ENCODE measurements at regions not wholly inside any gene's neighbourhood (a gene's known extent, or its start where the extent isn't known, plus 50 kb on each side); places are given as distances from the start of the nearest gene placed in this dataset.

DNA sequence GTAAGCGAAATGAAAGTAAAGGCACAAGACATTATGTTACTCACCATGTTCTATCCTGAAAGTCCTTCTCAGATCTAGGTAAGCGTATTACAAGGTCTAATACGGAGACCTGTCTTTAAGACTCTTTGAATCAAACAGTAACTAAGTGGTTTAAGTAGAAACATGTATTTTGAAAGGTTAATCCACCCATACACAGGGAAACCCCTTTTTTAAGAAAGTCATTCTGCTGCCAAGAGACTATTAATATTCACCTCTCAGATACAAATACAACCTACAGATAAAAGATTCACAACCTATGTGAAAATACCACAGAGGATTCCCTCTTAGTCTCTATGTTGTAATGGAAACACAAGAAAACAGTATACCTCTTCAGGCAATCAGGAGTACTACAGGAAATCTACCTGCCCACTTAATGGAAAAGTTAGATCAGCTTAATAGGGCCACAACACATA is 63.2 kb upstream of the TNIP3 start:
- DNase-seq (ENCODE audit: low spot score): no peak

- no peak for DNase-seq (ENCODE audit: low spot score)
These were observed 62.2 kb upstream of the TNIP3 start for GRCh38 chr4:121226362-121226761.

DNA sequence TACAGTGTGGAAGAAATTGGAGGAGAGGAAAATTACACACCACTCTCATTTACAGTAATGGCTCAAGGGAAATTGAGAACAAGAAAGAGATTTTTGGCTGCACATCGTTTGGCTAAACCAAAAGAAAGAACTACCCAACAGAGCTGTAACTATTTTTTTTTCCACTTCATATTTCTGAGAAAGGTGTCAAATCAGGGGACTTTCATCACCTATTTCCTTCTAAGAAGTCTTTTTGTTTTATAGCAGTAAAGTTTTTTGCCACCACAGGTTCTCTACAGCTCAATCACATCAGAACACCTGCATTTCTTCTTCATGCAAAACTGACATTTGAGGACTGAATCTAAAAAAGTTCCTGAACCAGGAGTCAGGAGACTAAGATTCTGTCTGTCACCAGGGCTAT is 57.5 kb upstream of the TNIP3 start:
- DNase-seq (ENCODE audit: low spot score): no peak

DNA sequence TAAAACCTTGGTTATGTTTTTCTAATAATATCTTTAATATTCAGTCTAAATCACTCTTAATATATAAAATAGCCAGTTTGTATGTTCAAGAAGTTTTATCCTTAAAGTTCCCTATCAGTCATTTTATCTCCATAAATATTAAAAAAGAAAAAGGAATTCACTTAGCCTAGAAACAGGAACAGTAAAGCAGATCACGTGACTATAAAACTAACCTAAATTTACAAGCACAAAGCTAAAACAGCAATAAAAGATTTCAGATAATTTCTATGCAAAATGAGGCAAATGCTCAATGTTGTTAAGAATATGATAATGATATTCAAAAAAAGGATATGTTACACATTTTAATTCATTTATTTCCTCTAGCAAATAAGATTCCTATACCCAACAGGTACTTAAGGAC is 57.1 kb upstream of the TNIP3 start:
- no peak for DNase-seq (ENCODE audit: low spot score)

DNA sequence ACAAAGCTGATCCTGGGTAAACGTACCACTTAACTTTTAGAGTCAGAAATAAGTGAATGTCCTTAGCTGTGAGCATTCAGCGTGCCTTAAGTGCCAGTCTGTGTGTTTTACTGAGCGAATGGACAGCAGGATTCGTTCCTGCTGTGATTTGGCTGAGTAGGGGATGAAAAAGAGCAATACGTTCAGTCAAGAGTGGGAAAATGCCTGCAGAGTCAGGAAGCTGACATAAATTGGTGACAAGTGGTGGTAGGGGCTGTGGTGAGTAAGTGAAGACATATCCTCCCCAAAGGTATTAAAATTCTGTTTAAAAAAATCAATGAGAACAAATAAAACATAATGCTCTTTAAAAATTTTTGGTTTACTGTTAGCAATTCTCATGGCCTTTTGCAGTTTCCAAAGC is 56.6 kb upstream of the TNIP3 start:
- DNase-seq (ENCODE audit: low spot score): no peak

GRCh38 chr4:121219227-121219626 is 55.1 kb upstream of the TNIP3 start:
- DNase-seq (ENCODE audit: low spot score): no peak

GRCh38 chr4:121217351-121217750 is 53.2 kb upstream of the TNIP3 start:
- DNase-seq (ENCODE audit: low spot score): no peak

GRCh38 chr4:121216461-121216860 is 52.3 kb upstream of the TNIP3 start:
- DNase-seq (ENCODE audit: low spot score): no peak

DNA sequence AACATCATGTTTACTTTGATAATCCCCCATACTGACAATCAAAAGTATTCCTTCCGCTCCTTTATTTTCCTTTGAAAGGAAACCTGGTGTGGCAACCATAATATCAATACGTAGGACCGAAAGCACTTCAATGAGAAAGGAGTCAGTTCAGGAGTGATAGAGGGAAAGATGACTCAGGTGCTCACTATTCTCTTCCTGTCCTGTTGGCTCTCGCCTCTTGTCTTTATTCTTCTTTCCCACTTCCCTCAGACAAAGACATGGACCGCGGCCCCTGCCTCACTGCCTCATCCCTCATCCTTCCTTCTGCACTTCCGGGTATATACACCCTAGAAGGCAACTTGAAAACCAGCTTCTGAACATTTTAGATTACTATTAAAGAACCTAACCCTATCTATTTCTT is 49.8 kb upstream of the TNIP3 start:
- no peak for DNase-seq (ENCODE audit: low spot score)

Data from SK-N-DZ (cell line).